GM12878 (cell line): ENCODE measurements at regions not wholly inside any gene's neighbourhood (a gene's known extent, or its start where the extent isn't known, plus 50 kb on each side); places are given as distances from the start of the nearest gene placed in this dataset.

Experiments
- BHLHE40 ChIP-seq, 2 experiments: fragments of 450-650 bp in 1 of 2; IDR thresholded peaks; 2 replicates each; pipeline ENCODE4 v1.6.1; 2011 to 2017; ENCODE audit warnings: low read depth in 2 of 2, borderline replicate concordance in 1 of 2, improper control_type of control experiment in 1 of 2, low read length in 1 of 2, mild to moderate bottlenecking in 1 of 2
- HDAC6 ChIP-seq: fragments of 200-600 bp; sonication (generic); IDR thresholded peaks from one replicate; pipeline ENCODE4 v1.8.0; 2017; ENCODE audit warnings: antibody characterized with exemption; ENCODE audit not compliant: unreplicated experiment
- NFYB ChIP-seq: IDR thresholded peaks from 2 replicates; pipeline ENCODE4 v1.6.1; 2011; ENCODE audit warnings: low read depth, mild to moderate bottlenecking, low read length, improper control_type of control experiment, moderate library complexity; ENCODE audit not compliant: insufficient read depth
- SP1 ChIP-seq: IDR thresholded peaks from one replicate; pipeline ENCODE4 v1.6.1; 2011; ENCODE audit warnings: low read depth, low read length
- TCF12 ChIP-seq: IDR thresholded peaks from 2 replicates; pipeline ENCODE4 v1.6.1; 2011; ENCODE audit warnings: low read depth, mild to moderate bottlenecking, low read length
- TF ChIP-seq, protein P1 (sequence below), 3 experiments: IDR thresholded peaks in 2 of 3; conservative IDR thresholded peaks in 1 of 3; 2 replicates each; pipeline ENCODE4 v1.5.1; 2011; ENCODE audit warnings: low read depth in 3 of 3, low read length in 3 of 3, mild to moderate bottlenecking in 3 of 3, control low read depth in 2 of 3, moderate library complexity in 2 of 3, inconsistent platforms in 1 of 3, mixed read lengths in 1 of 3; ENCODE audit not compliant: control insufficient read depth in 2 of 3, insufficient read depth in 1 of 3; ENCODE audit errors: extremely low read depth in 1 of 3
- TF ChIP-seq, protein P2 (sequence below): IDR thresholded peaks from 2 replicates; pipeline ENCODE4 v1.6.1; 2012; ENCODE audit warnings: mild to moderate bottlenecking, low read depth, low read length

DNA sequence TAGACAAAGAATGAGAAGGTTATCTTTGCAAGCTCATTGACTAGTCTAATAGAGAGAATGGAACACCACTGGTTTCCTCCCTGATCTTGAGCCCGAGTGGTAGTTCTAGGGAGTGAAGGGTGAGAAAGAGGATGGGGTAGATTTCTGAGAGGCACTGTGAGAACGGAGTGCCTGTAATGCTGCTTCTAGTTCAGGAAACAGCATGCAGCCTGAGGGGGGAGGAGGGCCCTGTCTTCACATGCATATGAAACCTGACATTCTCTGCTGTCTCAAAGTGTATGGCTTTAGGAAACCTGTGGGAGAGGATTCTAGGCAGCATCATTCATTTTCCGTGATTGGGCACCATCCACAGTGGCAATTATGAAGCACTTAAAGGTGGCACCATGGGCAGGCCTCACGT is 259.4 kb upstream of the MAN1A1 start:
- TF ChIP-seq TCF12: no peak
- no peak for TF ChIP-seq HDAC6
- TF ChIP-seq SP1: no peak
- no peak for TF ChIP-seq NFYB
- TF ChIP-seq, protein P1, sequence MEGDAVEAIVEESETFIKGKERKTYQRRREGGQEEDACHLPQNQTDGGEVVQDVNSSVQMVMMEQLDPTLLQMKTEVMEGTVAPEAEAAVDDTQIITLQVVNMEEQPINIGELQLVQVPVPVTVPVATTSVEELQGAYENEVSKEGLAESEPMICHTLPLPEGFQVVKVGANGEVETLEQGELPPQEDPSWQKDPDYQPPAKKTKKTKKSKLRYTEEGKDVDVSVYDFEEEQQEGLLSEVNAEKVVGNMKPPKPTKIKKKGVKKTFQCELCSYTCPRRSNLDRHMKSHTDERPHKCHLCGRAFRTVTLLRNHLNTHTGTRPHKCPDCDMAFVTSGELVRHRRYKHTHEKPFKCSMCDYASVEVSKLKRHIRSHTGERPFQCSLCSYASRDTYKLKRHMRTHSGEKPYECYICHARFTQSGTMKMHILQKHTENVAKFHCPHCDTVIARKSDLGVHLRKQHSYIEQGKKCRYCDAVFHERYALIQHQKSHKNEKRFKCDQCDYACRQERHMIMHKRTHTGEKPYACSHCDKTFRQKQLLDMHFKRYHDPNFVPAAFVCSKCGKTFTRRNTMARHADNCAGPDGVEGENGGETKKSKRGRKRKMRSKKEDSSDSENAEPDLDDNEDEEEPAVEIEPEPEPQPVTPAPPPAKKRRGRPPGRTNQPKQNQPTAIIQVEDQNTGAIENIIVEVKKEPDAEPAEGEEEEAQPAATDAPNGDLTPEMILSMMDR (IDR thresholded peaks at IDR 0.05 in 2 of 3, conservative IDR thresholded peaks at IDR 0.05 in 1 of 3; ENCODE audit: control insufficient read depth in 2 of 3, extremely low read depth in 1 of 3, insufficient read depth in 1 of 3, low read depth in 3 of 3, low read length in 3 of 3): no peak
- TF ChIP-seq, protein P2, sequence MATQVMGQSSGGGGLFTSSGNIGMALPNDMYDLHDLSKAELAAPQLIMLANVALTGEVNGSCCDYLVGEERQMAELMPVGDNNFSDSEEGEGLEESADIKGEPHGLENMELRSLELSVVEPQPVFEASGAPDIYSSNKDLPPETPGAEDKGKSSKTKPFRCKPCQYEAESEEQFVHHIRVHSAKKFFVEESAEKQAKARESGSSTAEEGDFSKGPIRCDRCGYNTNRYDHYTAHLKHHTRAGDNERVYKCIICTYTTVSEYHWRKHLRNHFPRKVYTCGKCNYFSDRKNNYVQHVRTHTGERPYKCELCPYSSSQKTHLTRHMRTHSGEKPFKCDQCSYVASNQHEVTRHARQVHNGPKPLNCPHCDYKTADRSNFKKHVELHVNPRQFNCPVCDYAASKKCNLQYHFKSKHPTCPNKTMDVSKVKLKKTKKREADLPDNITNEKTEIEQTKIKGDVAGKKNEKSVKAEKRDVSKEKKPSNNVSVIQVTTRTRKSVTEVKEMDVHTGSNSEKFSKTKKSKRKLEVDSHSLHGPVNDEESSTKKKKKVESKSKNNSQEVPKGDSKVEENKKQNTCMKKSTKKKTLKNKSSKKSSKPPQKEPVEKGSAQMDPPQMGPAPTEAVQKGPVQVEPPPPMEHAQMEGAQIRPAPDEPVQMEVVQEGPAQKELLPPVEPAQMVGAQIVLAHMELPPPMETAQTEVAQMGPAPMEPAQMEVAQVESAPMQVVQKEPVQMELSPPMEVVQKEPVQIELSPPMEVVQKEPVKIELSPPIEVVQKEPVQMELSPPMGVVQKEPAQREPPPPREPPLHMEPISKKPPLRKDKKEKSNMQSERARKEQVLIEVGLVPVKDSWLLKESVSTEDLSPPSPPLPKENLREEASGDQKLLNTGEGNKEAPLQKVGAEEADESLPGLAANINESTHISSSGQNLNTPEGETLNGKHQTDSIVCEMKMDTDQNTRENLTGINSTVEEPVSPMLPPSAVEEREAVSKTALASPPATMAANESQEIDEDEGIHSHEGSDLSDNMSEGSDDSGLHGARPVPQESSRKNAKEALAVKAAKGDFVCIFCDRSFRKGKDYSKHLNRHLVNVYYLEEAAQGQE: no peak
- no peak for TF ChIP-seq BHLHE40 (IDR thresholded peaks at IDR 0.05; ENCODE audit: borderline replicate concordance in 1 of 2, low read depth in 2 of 2, low read length in 1 of 2)
